ENCODE measurements at regions not wholly inside any gene's neighbourhood (a gene's known extent, or its start where the extent isn't known, plus 50 kb on each side); places are given as distances from the start of the nearest gene placed in this dataset.

DNA sequence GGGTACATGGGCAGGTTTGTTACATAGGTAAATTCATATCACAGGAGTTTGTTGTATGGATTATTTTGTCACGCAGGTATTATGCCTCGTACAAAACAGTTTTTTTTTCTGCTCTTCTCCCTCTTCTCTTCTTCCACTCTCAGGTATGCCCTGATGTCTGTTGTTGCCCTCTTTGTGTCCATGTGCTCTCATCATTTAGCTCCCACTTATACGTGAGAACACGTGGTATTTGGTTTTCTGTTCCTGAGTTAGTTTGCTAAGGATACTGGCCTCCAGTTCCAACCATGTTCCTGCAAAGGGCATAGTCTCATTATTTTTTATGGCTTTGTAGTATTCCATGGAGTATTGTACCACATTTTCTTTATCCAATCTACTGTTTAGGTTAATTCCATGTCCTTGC, 65.7 kb downstream of the UNC5CL start:
- TF ChIP-seq EZH2phosphoT487 (conservative IDR thresholded peaks at IDR 0.05; ENCODE audit: low read length) = no peak
- TF ChIP-seq CTCF (IDR thresholded peaks at IDR 0.05; ENCODE audit: insufficient read depth, low read length, poor library complexity, severe bottlenecking) = no peak
- no peaks in the 10 kb centered on the region for H3F3A ChIP-seq (ENCODE audit: insufficient read depth)
- H3K9ac ChIP-seq (ENCODE audit: low read length) = no peak overlapping the region
- no peaks in the 10 kb centered on the region for H4K20me1 ChIP-seq (ENCODE audit: low read depth, low read length)
- H3K36me3 ChIP-seq (ENCODE audit: low read length) = no peaks in the 10 kb centered on the region
- H3K4me3 ChIP-seq (ENCODE audit: insufficient read depth, low read length, poor library complexity, severe bottlenecking) = no peak overlapping the region
- no peak overlapping the region for H3K27ac ChIP-seq (ENCODE audit: low read depth, low read length)
- H3K9me2 ChIP-seq (replicated peaks; ENCODE audit: insufficient read depth, low read length) = no peaks in the 10 kb centered on the region
- H3K9me3 ChIP-seq (ENCODE audit: insufficient read depth, low read length) = no peaks in the 10 kb centered on the region
- H3K27me3 ChIP-seq (ENCODE audit: low read length) = no peaks in the 10 kb centered on the region
- no peak overlapping the region for H2AFZ ChIP-seq (ENCODE audit: low read depth, low read length, severe bottlenecking)
- H3K4me2 ChIP-seq (ENCODE audit: low read depth, low read length, poor library complexity, severe bottlenecking) = no peak overlapping the region
- H3K79me2 ChIP-seq (ENCODE audit: insufficient read depth, low read length) = no peaks in the 10 kb centered on the region

- Histone ChIP-seq H3K27me3 (ENCODE audit: low read length) (no peaks in the 10 kb centered on the region), H3K4me3 (ENCODE audit: insufficient read depth, low read length, poor library complexity, severe bottlenecking) (no peak overlapping the region), H2AFZ (ENCODE audit: low read depth, low read length, severe bottlenecking) (no peak overlapping the region), H3K9me2 (replicated peaks; ENCODE audit: insufficient read depth, low read length) (no peaks in the 10 kb centered on the region), H3F3A (ENCODE audit: insufficient read depth) (no peaks in the 10 kb centered on the region), H3K79me2 (ENCODE audit: insufficient read depth, low read length) (no peaks in the 10 kb centered on the region), H3K4me2 (ENCODE audit: low read depth, low read length, poor library complexity, severe bottlenecking) (no peak overlapping the region), H4K20me1 (ENCODE audit: low read depth, low read length) (no peaks in the 10 kb centered on the region), H3K36me3 (ENCODE audit: low read length) (no peaks in the 10 kb centered on the region), H3K27ac (ENCODE audit: low read depth, low read length) (no peak overlapping the region), H3K9ac (ENCODE audit: low read length) (no peak overlapping the region), H3K9me3 (ENCODE audit: insufficient read depth, low read length) (no peaks in the 10 kb centered on the region)
- TF ChIP-seq CTCF (IDR thresholded peaks at IDR 0.05; ENCODE audit: insufficient read depth, low read length, poor library complexity, severe bottlenecking) (no peak), EZH2phosphoT487 (conservative IDR thresholded peaks at IDR 0.05; ENCODE audit: low read length) (no peak)
Measured at GRCh38 chr6:40972814-40973213, 66.2 kb downstream of the UNC5CL start.

GRCh38 chr6:40972190-40972589, 66.8 kb downstream of the UNC5CL start:
- H3K4me3 ChIP-seq (ENCODE audit: insufficient read depth, low read length, poor library complexity, severe bottlenecking) = no peak overlapping the region
- H3K27me3 ChIP-seq (ENCODE audit: low read length) = no peaks in the 10 kb centered on the region
- no peaks in the 10 kb centered on the region for H3K36me3 ChIP-seq (ENCODE audit: low read length)
- no peak overlapping the region for H3K9ac ChIP-seq (ENCODE audit: low read length)
- H3K79me2 ChIP-seq (ENCODE audit: insufficient read depth, low read length) = no peaks in the 10 kb centered on the region
- no peak overlapping the region for H3K27ac ChIP-seq (ENCODE audit: low read depth, low read length)
- no peaks in the 10 kb centered on the region for H3K9me3 ChIP-seq (ENCODE audit: insufficient read depth, low read length)
- no peaks in the 10 kb centered on the region for H4K20me1 ChIP-seq (ENCODE audit: low read depth, low read length)
- no peaks in the 10 kb centered on the region for H3K9me2 ChIP-seq (replicated peaks; ENCODE audit: insufficient read depth, low read length)
- TF ChIP-seq EZH2phosphoT487 (conservative IDR thresholded peaks at IDR 0.05; ENCODE audit: low read length) (no peak), CTCF (IDR thresholded peaks at IDR 0.05; ENCODE audit: insufficient read depth, low read length, poor library complexity, severe bottlenecking) (no peak)
- no peak overlapping the region for H2AFZ ChIP-seq (ENCODE audit: low read depth, low read length, severe bottlenecking)
- H3K4me2 ChIP-seq (ENCODE audit: low read depth, low read length, poor library complexity, severe bottlenecking) = no peak overlapping the region
- H3F3A ChIP-seq (ENCODE audit: insufficient read depth) = no peaks in the 10 kb centered on the region
